ENCODE measurements at regions not wholly inside any gene's neighbourhood (a gene's known extent, or its start where the extent isn't known, plus 50 kb on each side); places are given as distances from the start of the nearest gene placed in this dataset.
"Not testable (repeated sequence)": the region's sequence is repeated elsewhere in the genome, so short reads cannot be mapped to it uniquely, and the experiment has no call there.

GRCh38 chr4:17024425-17024824 lies 126.0 kb upstream of the LDB2 start:
- TF ChIP-seq, protein P1, sequence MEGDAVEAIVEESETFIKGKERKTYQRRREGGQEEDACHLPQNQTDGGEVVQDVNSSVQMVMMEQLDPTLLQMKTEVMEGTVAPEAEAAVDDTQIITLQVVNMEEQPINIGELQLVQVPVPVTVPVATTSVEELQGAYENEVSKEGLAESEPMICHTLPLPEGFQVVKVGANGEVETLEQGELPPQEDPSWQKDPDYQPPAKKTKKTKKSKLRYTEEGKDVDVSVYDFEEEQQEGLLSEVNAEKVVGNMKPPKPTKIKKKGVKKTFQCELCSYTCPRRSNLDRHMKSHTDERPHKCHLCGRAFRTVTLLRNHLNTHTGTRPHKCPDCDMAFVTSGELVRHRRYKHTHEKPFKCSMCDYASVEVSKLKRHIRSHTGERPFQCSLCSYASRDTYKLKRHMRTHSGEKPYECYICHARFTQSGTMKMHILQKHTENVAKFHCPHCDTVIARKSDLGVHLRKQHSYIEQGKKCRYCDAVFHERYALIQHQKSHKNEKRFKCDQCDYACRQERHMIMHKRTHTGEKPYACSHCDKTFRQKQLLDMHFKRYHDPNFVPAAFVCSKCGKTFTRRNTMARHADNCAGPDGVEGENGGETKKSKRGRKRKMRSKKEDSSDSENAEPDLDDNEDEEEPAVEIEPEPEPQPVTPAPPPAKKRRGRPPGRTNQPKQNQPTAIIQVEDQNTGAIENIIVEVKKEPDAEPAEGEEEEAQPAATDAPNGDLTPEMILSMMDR (IDR thresholded peaks at IDR 0.05; ENCODE audit: low read depth, low read length, missing control alignments) = no peak
- DNase-seq (ENCODE audit: low read depth) = no peak
- in situ Hi-C loops (cut with HindIII; ENCODE audit: low sequenced_read_pairs) = no loop called here
- H3K4me3 ChIP-seq (ENCODE audit: low read depth, low read length) = no peak overlapping the region

DNA sequence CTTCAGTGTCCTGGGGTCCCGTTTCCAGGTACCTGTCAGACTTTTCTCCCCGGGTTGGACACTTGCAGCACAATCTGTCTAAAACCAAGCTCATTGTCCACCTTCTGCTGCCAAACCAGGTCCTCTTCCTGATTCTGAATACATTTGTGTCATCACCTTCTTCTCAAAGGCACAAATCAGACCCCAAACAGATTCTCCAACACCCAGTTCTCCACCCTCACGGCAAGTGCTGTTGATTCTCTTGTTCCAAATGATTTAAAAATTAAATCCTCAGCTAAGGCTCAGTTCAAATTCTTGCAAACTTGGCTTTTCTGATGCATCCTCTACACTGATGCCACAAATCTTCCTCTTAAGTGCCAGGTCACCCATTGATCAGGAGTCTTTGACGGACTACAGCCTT lies 122.5 kb upstream of the LDB2 start:
- TF ChIP-seq, protein P1 (IDR thresholded peaks at IDR 0.05; ENCODE audit: low read depth, low read length, missing control alignments) = no peak
- in situ Hi-C loops (cut with HindIII; ENCODE audit: low sequenced_read_pairs) = no loop called here
- DNase-seq (ENCODE audit: low read depth) = no peak

DNA sequence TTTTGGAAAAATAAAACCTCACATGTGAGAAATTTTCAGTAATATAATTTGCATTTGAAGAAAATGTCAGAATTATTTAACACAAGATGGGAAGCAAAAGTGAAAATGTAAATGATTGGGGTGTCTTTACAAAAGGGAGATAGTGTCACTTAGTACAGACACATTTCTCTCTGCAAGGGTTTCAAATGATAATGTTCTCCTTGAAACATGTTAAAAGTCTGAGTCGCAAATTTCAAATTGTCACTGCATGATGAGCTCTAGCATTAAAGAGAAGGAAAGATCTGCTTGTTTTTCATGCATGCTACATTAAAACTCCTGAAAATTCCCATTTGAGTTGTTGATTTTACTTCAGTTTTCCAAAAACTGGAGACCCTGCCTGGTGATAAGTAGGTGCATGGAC lies 122.0 kb upstream of the LDB2 start:
- TF ChIP-seq, protein P1 (IDR thresholded peaks at IDR 0.05; ENCODE audit: low read depth, low read length, missing control alignments) = no peak
- no peak for DNase-seq (ENCODE audit: low read depth)
- H3K4me3 ChIP-seq (ENCODE audit: low read depth, low read length) = no peak overlapping the region
- in situ Hi-C loops (cut with HindIII; ENCODE audit: low sequenced_read_pairs) = no loop called here

More for the DNA sequence above, 122.5 kb upstream of the LDB2 start:
- no peak overlapping the region for H3K4me3 ChIP-seq (ENCODE audit: low read depth, low read length)

GRCh38 chr4:17018621-17019020 lies 120.2 kb upstream of the LDB2 start:
- H3K4me3 ChIP-seq (ENCODE audit: low read depth, low read length); in situ Hi-C loops (cut with HindIII; ENCODE audit: low sequenced_read_pairs); DNase-seq (ENCODE audit: low read depth): not testable (repeated sequence)

DNA sequence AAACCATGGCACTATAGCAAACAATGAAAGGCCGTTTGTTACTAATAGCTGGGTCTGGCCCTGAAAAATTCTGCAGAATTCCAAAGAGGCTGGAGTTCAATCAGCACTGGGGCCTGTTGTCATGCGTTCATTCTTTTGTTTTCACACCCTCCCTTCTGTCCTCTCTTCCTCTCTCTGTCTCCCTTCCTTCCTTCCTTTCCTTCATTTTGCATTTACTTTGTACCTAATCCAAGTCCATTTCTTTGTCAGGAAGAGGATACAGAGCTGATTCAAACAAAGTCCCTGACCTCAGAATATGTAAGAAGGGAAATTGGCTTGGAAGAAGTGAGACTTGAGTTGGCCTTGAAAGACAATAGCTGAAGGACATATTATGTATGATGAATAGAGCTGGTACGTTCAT lies 119.6 kb upstream of the LDB2 start:
- in situ Hi-C loops (cut with HindIII; ENCODE audit: low sequenced_read_pairs) = no loop called here
- TF ChIP-seq, protein P1 (IDR thresholded peaks at IDR 0.05; ENCODE audit: low read depth, low read length, missing control alignments) = no peak
- no peak overlapping the region for H3K4me3 ChIP-seq (ENCODE audit: low read depth, low read length)
- DNase-seq (ENCODE audit: low read depth) = no peak

- TF ChIP-seq, protein P1 (IDR thresholded peaks at IDR 0.05; ENCODE audit: low read depth, low read length, missing control alignments) = no peak
- in situ Hi-C loops (cut with HindIII; ENCODE audit: low sequenced_read_pairs) = no loop called here
- DNase-seq (ENCODE audit: low read depth) = peak; percentile 48
Measured at GRCh38 chr4:17013382-17014006, 115.0 kb upstream of the LDB2 start.

GRCh38 chr4:17012451-17012850 lies 114.0 kb upstream of the LDB2 start:
- in situ Hi-C loops (cut with HindIII; ENCODE audit: low sequenced_read_pairs) = no loop called here
- H3K4me3 ChIP-seq (ENCODE audit: low read depth, low read length) = no peak overlapping the region
- TF ChIP-seq, protein P1 (IDR thresholded peaks at IDR 0.05; ENCODE audit: low read depth, low read length, missing control alignments) = no peak
- DNase-seq (ENCODE audit: low read depth) = no peak

More at GRCh38 chr4:17013382-17014006, 115.0 kb upstream of the LDB2 start:
- H3K4me3 ChIP-seq (ENCODE audit: low read depth, low read length) = no peak overlapping the region

Data from astrocyte of the cerebellum (primary cell).